ENCODE measurements at regions not wholly inside any gene's neighbourhood (a gene's known extent, or its start where the extent isn't known, plus 50 kb on each side); places are given as distances from the start of the nearest gene placed in this dataset.
"Not testable (repeated sequence)": the region's sequence is repeated elsewhere in the genome, so short reads cannot be mapped to it uniquely, and the experiment has no call there.

DNA sequence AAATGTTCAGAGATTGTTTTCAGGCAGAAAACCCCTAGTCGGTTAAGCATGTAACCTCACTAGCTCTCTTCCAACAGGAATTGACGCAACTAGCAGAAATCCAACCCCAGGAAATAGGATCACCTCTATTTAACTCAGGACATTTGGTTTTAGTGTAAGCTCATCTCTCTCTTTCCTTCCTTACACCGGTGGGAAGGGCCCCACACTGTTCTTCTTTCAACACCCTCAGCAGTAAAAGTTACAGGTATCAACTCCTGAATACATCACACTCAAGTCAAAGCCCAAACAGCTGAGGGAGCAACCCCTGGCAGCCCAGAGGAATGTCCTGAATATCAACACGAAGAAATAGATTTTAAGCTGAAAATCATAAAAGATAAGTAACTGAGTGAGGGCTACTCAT, 191.2 kb upstream of the KIF2B start:
- DNase-seq = no peak

DNA sequence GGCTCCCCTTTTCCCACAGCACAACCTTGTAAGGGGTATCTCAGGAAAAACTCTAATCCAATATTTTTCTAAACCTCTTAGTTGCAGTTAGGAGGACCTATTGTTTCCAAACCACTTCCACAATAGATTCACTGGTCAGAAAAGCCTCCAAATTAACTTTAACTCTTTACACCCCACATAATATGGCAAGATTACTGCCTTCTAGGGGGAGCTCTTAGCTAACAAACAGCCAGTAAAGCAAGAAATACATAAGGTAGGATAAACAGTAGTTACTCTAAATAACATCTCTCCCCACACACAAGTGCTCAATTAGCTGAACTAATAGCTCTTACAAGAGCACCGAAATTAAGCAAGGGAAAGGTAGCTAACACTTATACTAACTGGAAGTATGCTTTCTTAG, 192.1 kb upstream of the KIF2B start:
- DNase-seq = no peak

DNA sequence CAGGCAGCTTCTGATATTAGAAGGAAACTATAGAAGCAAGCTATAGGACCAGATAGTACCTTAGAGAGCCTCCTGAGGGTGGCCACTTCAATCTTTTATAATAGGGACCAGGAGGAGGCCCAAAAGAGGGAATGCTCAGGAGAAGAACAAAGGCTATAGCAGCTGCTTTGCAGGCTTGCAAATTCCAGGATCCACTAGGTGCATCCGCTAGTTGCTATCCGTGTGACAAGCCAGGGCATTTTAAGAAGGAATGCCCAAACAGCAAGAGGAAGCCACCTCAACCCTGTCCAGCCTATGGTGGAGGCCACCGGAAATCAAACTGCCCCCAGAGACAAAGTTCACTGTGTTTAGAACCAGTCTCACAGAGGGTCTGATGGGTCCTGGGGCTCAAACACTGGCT, 192.6 kb upstream of the KIF2B start:
- no peak for DNase-seq

DNA sequence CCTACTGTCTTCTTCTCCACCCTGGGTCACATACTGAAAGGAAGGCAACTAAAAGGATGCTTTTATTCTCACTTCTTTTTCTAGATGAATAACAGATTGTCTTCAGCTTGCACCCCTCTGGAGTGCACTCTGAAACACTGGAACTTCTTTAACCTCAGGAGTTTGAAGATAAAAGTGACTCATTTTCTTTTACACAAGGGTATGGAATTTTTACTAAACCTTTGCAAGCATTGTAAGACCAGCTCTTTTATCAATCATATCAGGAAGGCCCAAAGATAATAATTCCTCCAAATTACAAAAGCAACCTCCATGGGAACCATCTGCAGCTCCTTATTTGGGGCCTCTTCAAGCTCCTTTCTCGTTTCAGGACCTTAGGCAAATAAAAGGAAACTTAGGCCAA, 193.5 kb upstream of the KIF2B start:
- no peak for DNase-seq

GRCh38 chr17:53628011-53628410, 194.7 kb upstream of the KIF2B start:
- DNase-seq = no peak

DNA sequence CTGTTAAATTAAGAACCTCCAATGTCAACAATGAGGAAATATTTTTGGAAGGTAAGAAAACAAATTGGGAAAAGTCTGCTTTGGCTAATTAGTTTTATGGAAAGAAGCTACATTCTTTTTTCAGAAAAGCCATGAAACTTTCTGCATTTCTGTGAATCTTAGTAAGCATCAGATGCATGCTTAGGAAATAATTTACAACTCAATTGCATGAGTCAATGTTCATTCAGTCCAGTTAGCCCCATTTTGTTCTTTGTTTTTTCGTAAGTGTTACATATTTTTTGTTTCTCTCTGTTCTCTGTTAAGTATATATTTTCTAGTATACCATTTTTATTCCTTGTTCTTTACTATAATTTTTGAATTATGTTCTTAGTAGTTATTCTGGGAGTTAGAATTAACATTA, 195.2 kb upstream of the KIF2B start:
- no peak for DNase-seq

DNA sequence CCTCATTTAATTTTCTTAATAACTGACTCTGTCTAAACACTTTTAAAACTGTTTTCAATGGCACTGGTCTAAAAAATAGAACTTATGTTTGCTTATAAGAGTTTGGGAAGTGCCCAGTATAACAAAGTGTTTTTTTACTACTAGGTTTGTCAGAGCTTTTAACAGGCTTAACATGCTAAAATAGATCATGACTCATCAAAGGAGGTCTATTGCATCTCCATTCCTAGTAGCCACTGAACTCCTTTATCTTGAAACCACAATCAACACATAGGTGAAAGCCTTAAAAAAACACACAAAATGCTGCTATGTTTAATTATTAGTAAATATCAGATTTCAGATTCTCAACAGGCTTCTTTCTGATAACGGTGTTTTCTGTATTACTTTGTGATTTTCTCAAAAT, 196.4 kb upstream of the KIF2B start:
- DNase-seq = no peak

DNA sequence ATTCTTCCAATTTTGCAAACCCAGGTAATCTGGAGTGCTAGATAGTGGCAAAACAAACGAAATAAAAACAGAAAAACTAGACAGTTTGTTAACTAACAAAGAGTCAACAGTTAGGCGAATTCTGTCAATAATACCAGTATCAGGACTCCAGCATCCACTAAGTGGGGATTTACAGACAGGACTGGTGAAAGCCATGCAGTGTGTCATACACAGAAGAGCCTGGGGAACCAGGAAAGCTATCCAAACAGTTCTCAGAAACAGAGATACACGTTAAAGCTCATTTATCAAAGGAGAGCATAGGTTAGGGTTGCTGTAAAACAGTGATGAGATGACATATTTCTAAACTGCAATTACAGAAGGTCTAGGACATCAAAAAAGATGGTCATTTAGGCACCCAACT, 203.7 kb upstream of the KIF2B start:
- no peak for DNase-seq

DNA sequence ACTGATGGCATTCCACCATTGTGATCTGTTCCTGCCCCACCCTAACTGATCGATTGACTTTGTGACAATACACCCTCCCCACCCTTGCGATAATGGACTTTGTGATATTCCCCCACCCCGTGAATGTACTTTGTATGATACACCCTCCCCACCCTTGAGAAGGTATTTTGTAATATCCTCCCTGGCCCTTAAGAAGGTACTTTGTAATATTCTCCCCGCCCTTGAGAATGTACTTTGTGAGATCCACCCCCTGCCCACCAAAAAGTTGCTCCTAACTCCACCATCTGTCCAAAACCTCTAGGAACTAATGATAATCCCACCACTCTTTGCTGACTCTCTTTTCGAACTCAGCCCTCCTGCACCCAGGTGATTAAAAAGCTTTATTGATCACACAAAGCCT, 214.5 kb upstream of the KIF2B start:
- not testable (repeated sequence) for DNase-seq

- no peak for DNase-seq
Measured at GRCh38 chr17:53607475-53607874, 215.3 kb upstream of the KIF2B start.

DNA sequence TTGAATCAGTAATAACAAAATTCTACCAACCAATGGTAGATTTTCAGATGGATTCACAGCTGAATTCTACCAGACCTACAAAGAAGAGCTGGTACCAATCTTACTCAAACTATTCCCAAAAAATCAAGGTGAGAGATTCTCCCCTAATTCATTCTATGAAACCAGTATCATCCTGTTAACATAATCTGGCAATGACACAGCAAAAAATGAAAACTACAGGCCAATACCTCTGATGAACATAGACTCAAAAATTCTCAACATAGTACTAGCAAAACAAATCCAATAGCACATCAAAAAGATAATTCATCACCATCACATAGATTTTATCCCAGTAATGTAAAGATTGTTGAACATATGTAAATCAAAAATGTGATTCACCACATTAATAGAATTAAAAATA, 234.4 kb upstream of the KIF2B start:
- DNase-seq = no peak

DNA sequence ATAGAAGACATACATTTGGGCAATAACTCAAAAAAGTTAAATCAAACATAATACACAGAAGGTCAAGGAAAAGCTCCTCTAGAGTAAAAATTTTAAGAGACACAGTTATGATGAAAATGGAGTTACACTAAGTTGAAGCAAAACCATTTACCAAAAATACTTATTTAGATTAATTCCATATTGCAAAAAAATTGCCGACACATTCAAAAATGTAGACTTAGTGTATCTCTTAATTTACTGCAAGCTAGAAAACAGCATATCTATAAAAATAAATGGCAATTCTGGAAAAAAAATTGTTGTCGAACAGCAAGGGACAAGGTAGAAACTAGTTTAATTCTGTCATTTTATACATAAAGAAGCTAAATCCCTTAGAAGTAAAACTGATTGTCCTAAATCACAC, 248.7 kb upstream of the KIF2B start:
- DNase-seq = no peak

GRCh38 chr17:53571342-53571741, 251.4 kb upstream of the KIF2B start:
- DNase-seq = no peak

DNA sequence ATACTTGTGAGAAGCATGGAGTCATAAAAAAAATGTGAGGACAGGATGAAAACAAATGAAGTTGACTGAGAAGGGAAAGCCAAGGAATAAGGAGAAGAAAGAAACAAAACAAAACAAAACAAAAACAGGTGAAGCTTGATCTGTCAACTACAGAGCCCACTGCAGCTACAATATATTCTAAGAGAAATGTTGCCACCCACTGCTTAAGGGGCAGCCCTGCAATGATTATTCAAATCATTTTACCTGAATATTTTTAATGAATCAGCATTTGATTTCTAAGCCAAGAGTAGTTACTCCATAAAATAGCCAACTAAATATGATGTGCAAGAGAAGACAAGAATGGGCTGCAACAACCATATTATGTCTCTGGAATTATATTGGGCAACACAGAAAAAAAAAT, 252.0 kb upstream of the KIF2B start:
- DNase-seq = peak in 1 of 2 experiments; percentile 11

DNA sequence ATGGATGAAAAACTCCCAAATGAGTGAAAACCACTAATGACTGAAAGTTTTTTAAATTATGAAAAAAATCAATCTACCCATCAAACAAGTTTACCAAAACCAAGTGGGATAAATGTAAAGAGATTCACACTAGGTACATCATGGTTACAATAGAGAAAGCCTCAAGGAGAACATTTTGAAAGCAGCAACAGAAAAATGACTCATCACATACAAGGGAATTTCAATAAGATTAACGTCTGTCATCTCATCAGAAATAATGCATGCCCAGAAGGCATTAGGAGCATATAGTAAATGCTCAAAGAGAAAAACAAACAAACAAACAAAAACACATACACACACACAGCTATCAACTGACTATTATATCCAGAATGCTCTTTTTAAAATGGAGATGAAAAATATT, 261.8 kb upstream of the KIF2B start:
- DNase-seq = no peak

GRCh38 chr17:53548252-53548651, 274.5 kb upstream of the KIF2B start:
- no peak for DNase-seq

DNA sequence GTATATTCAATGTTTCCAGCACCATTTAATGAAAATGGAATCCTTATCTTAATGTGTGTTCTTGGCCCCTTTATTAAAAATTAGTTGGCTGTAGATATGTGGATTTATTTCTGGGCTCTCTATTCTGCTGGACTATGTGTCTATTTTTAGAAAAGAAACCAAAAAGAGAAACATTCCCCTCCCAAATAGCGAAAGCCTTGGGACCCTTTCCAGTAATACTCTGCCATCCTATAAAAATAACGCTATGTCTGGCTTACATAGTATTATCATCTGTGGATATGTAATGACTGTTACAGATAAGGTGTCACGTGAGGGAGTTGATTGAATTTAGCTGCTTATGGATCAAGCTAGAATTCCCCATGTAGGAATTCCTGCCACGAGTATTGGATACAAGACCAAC, 279.3 kb upstream of the KIF2B start:
- DNase-seq = no peak

- no peak for DNase-seq
Measured at GRCh38 chr17:53538129-53538617, 284.6 kb upstream of the KIF2B start.

- no peak for DNase-seq
Measured at GRCh38 chr17:53527473-53527872, 295.3 kb upstream of the KIF2B start.

DNA sequence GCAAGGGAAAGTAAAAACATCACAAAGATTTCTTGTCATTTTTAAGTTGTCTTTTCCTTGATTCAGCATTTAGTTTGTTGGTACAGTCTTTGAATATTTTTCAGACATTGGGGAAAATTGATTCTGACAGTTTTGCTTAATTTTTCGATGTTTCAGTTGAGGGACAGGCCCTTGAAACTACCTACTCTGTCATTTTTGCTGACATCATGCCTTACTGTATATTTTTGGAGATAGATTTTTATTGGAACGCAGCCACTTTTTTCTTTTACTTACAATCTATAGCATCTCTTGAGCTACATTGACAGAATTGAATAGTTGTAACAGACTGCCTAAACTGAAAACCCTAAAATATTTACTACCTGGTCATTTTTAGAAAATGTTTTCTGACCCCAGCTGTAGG, 297.1 kb upstream of the KIF2B start:
- DNase-seq = no peak

DNA sequence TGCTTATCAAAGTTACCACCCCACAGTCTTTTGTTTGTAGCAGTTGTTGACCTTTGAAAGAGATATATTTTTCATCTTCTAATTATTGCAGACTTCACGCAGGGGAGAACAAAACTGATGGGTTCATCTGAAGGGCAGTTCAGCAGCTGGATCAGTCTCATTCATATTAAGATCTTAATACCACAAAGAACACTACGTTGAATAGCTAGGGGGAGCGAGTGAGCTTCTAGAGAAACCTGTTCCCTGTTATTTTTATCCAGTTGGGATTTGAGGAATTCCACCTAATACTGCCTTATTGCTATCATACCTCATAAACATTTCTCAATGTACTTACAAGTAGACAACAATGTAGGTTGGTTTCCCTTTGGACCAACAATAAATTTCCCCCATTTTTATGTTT, 306.1 kb upstream of the KIF2B start:
- peak; percentile 16 to 60 for DNase-seq

GRCh38 chr17:53499277-53499676, 323.4 kb upstream of the KIF2B start:
- no peak for DNase-seq

- DNase-seq = no peak
Measured at GRCh38 chr17:53496356-53496755, 326.4 kb upstream of the KIF2B start.

DNA sequence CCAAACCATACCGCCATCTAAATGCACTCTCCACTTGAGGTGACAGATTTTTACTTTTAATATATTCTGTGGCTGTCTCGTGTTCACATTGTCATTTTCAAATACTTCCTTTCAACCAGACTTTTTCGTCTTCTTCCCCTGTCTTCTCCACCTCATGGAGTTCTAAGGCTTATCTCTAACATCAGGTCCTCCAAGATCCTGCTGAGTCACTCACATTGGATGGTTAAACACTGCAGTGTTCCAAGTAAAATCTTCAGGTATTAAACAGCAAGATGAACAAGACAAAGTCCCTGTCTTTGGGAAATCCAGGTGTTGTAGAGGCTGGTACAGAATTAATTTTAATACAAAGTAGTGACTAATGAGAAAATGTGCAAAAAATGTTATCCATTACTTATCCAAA, 330.2 kb upstream of the KIF2B start:
- DNase-seq = no peak

DNA sequence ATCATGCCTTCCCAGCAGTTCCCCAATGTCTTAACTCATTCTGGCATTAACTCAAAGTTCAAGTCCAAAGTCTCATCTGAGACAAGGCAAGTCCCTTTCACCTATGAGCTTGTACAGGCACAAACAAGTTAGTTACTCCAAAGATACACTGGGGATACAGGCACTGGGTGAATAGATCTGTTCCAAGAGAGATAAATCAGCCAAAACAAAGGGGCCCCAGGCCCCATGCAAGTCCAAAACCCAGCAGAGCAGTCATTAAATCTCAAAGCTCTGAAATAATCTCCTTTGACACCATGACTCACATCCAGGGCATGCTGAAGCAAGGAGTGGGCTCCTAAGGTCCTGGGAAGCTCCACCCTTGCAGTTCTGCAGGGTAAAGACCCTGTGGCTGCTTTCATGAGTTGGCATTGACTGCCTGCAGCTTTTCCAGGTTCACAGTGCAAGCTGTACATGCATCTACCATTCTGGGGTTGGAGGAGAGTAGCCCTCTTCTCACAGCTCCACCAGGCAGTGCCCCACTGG, 332.2 kb upstream of the KIF2B start:
- DNase-seq = no peak

DNA sequence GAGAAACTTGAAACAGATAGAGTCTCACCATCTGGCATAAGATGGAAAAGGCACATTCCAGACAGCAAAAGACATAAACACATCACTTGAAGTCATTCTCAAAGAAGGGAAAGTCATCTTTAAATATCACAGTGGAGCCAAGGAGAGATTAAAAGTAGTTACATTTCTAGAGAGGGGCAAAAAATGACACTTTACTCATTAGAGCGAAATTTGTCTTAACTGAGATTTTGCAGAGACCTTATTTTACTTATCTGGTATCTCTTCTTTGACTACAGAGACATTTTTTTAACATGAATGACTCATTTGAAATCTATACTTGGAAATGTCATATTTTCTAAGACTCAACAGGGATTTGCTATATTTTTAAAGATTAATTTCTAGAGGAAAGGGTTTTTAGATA, 339.0 kb upstream of the KIF2B start:
- DNase-seq = no peak
